ENCODE measurements at regions not wholly inside any gene's neighbourhood (a gene's known extent, or its start where the extent isn't known, plus 50 kb on each side); places are given as distances from the start of the nearest gene placed in this dataset.

GRCh38 chr11:111439901-111440300 is 60.8 kb upstream of the POU2AF1 start:
- TF ChIP-seq CTCF (IDR thresholded peaks at IDR 0.05; ENCODE audit: poor library complexity, severe bottlenecking), result no peak
- Histone ChIP-seq H3K9me3 (ENCODE audit: severe bottlenecking) (no peaks in the 10 kb centered on the region), H3K27ac (ENCODE audit: poor library complexity, severe bottlenecking) (no peak overlapping the region), H3K27me3 (ENCODE audit: insufficient read depth, poor library complexity, severe bottlenecking) (no peaks in the 10 kb centered on the region), H3K4me3 (ENCODE audit: severe bottlenecking) (no peak overlapping the region), H3K4me1 (ENCODE audit: insufficient read depth, poor library complexity, severe bottlenecking) (no peaks in the 10 kb centered on the region), H3K36me3 (ENCODE audit: low read depth) (no peaks in the 10 kb centered on the region)
- ATAC-seq (ENCODE audit: low read depth), result no peak
- DNase-seq (ENCODE audit: low spot score), result no peak

GRCh38 chr11:111438846-111439520 is 59.9 kb upstream of the POU2AF1 start:
- Histone ChIP-seq H3K9me3 (ENCODE audit: severe bottlenecking) (no peaks in the 10 kb centered on the region), H3K27ac (ENCODE audit: poor library complexity, severe bottlenecking) (no peak overlapping the region), H3K4me3 (ENCODE audit: severe bottlenecking) (no peak overlapping the region), H3K4me1 (ENCODE audit: insufficient read depth, poor library complexity, severe bottlenecking) (no peaks in the 10 kb centered on the region), H3K36me3 (ENCODE audit: low read depth) (no peaks in the 10 kb centered on the region), H3K27me3 (ENCODE audit: insufficient read depth, poor library complexity, severe bottlenecking) (no peaks in the 10 kb centered on the region)
- TF ChIP-seq CTCF (IDR thresholded peaks at IDR 0.05; ENCODE audit: poor library complexity, severe bottlenecking), result no peak
- no peak for DNase-seq (ENCODE audit: low spot score)
- no peak for ATAC-seq (ENCODE audit: low read depth)

GRCh38 chr11:111438168-111438567 is 59.1 kb upstream of the POU2AF1 start:
- H3K27ac ChIP-seq (ENCODE audit: poor library complexity, severe bottlenecking), result no peak overlapping the region
- no peak for DNase-seq (ENCODE audit: low spot score)

GRCh38 chr11:111435046-111435698 is 56.1 kb upstream of the POU2AF1 start:
- H3K27ac ChIP-seq (ENCODE audit: poor library complexity, severe bottlenecking), result no peak overlapping the region
- DNase-seq (ENCODE audit: low spot score), result no peak

More at GRCh38 chr11:111438168-111438567, 59.1 kb upstream of the POU2AF1 start:
- no peak for ATAC-seq (ENCODE audit: low read depth)
- no peak for TF ChIP-seq CTCF (IDR thresholded peaks at IDR 0.05; ENCODE audit: poor library complexity, severe bottlenecking)
- Histone ChIP-seq H3K27me3 (ENCODE audit: insufficient read depth, poor library complexity, severe bottlenecking) (no peaks in the 10 kb centered on the region), H3K4me3 (ENCODE audit: severe bottlenecking) (no peak overlapping the region), H3K36me3 (ENCODE audit: low read depth) (no peaks in the 10 kb centered on the region), H3K9me3 (ENCODE audit: severe bottlenecking) (no peaks in the 10 kb centered on the region), H3K4me1 (ENCODE audit: insufficient read depth, poor library complexity, severe bottlenecking) (no peaks in the 10 kb centered on the region)

More at GRCh38 chr11:111435046-111435698, 56.1 kb upstream of the POU2AF1 start:
- H3K4me3 ChIP-seq (ENCODE audit: severe bottlenecking), result no peak overlapping the region
- no peaks in the 10 kb centered on the region for H3K36me3 ChIP-seq (ENCODE audit: low read depth)
- no peaks in the 10 kb centered on the region for H3K9me3 ChIP-seq (ENCODE audit: severe bottlenecking)
- no peaks in the 10 kb centered on the region for H3K27me3 ChIP-seq (ENCODE audit: insufficient read depth, poor library complexity, severe bottlenecking)
- no peak for ATAC-seq (ENCODE audit: low read depth)
- no peaks in the 10 kb centered on the region for H3K4me1 ChIP-seq (ENCODE audit: insufficient read depth, poor library complexity, severe bottlenecking)
- no peak for TF ChIP-seq CTCF (IDR thresholded peaks at IDR 0.05; ENCODE audit: poor library complexity, severe bottlenecking)
